ENCODE measurements at regions not wholly inside any gene's neighbourhood (a gene's known extent, or its start where the extent isn't known, plus 50 kb on each side); places are given as distances from the start of the nearest gene placed in this dataset.

DNA sequence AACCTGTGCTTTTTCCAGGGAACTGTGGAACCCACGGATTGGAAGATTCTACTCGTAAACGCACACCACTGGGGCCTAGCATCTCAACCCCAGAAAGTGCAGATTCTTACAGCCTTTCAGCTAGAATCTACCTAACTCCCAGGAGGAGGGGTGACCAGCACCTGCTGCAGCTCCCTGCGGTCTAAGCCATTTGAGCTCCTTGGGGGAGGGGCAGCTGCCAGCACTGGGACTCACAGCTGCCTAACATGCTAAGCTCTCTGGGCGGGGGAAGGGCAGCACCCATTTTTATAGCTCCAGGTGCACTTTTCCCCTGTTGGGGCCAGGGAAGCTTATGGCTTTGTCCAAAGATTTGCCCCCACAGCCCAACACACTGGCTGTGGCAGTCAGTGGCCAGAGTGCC is 595.7 kb upstream of the EPHA5 start:
- DNase-seq: no peak
- H3K4me3 ChIP-seq: no peak overlapping the region
- peaks cover 0 to 18% (median 9%) of the 10 kb centered on the region in 4 donors for H3K9me3 ChIP-seq
- no peaks in the 10 kb centered on the region for H3K4me1 ChIP-seq
- intact Hi-C loops (cut with DNase I; ENCODE audit: low total_unique reads): no loop called here
- H3K36me3 ChIP-seq: no peaks in the 10 kb centered on the region
- H3K27ac ChIP-seq: no peak overlapping the region
- no peaks in the 10 kb centered on the region for H3K27me3 ChIP-seq
- 40 to 88% (median 82%) methylated on average over 3 to 5 of the region's 5 CpGs for WGBS, 5 donors
- TF ChIP-seq EP300 (IDR thresholded peaks at IDR 0.05) (no peak), POLR2AphosphoS5 (IDR thresholded peaks at IDR 0.05) (no peak), POLR2A (IDR thresholded peaks at IDR 0.05) (no peak)
- TF ChIP-seq, protein P1, sequence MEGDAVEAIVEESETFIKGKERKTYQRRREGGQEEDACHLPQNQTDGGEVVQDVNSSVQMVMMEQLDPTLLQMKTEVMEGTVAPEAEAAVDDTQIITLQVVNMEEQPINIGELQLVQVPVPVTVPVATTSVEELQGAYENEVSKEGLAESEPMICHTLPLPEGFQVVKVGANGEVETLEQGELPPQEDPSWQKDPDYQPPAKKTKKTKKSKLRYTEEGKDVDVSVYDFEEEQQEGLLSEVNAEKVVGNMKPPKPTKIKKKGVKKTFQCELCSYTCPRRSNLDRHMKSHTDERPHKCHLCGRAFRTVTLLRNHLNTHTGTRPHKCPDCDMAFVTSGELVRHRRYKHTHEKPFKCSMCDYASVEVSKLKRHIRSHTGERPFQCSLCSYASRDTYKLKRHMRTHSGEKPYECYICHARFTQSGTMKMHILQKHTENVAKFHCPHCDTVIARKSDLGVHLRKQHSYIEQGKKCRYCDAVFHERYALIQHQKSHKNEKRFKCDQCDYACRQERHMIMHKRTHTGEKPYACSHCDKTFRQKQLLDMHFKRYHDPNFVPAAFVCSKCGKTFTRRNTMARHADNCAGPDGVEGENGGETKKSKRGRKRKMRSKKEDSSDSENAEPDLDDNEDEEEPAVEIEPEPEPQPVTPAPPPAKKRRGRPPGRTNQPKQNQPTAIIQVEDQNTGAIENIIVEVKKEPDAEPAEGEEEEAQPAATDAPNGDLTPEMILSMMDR (IDR thresholded peaks at IDR 0.05): no peak

DNA sequence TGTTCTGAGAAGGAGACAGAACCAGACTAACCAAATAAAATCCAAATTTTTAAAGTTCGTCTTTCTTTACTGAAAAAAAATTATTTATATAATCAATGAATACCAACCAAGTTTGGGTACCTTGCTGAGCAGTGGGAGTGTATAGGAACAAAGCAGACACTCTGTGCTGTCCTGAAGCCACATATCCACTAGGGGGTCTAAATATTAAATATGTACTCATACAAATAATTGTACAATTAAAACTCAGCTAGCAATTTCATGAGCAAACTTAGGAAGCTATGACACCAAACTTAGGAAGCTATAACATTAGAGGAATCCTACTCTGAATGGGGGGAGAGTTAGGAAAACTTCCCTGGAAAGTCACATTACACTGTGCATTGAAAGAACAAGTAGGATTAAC is 582.0 kb upstream of the EPHA5 start:
- 79 to 89% (median 86%) methylated on average over 1 of the region's 1 CpG for WGBS, 5 donors
- Histone ChIP-seq H3K4me1 (no peaks in the 10 kb centered on the region), H3K27me3 (no peaks in the 10 kb centered on the region), H3K9me3 (peaks cover 0 to 2% (median 0%) of the 10 kb centered on the region in 4 donors), H3K4me3 (no peak overlapping the region), H3K36me3 (no peaks in the 10 kb centered on the region), H3K27ac (no peak overlapping the region)
- TF ChIP-seq POLR2AphosphoS5 (IDR thresholded peaks at IDR 0.05) (no peak), POLR2A (IDR thresholded peaks at IDR 0.05) (no peak), EP300 (IDR thresholded peaks at IDR 0.05) (no peak)
- TF ChIP-seq, protein P1 (IDR thresholded peaks at IDR 0.05): no peak
- intact Hi-C loops (cut with DNase I; ENCODE audit: low total_unique reads): no loop called here
- no peak for DNase-seq

DNA sequence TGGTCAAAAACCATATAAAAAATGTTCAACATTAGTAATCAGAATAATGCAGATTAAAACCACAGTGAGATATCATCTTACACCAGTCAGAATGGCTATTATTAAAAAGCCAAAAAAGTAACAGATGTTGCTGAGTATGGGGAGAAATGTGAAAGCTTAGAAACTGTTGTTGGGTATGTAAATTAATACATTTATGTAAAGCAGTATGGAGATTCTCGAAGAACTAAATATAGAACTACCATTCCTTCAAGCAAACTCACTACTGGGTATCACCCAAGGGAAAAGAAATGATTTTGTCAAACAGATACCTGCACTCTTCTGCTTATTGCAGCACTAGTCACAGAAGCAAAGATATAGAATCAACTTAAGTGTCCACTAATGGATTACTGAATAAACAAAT is 576.4 kb upstream of the EPHA5 start:
- intact Hi-C loops (cut with DNase I; ENCODE audit: low total_unique reads): no loop called here
- H3K27me3 ChIP-seq: no peaks in the 10 kb centered on the region
- no peaks in the 10 kb centered on the region for H3K4me1 ChIP-seq
- no peak overlapping the region for H3K27ac ChIP-seq
- no peak overlapping the region for H3K4me3 ChIP-seq
- DNase-seq: no peak
- TF ChIP-seq POLR2A (IDR thresholded peaks at IDR 0.05): no peak
- TF ChIP-seq EP300 (IDR thresholded peaks at IDR 0.05): no peak
- TF ChIP-seq, protein P1 (IDR thresholded peaks at IDR 0.05): no peak
- no peak for TF ChIP-seq POLR2AphosphoS5 (IDR thresholded peaks at IDR 0.05)
- H3K9me3 ChIP-seq: peaks cover 0 to 13% (median 0%) of the 10 kb centered on the region in 4 donors
- H3K36me3 ChIP-seq: no peaks in the 10 kb centered on the region
- WGBS, 5 donors: 0 to 16% (median 0%) methylated on average over 1 of the region's 1 CpG

DNA sequence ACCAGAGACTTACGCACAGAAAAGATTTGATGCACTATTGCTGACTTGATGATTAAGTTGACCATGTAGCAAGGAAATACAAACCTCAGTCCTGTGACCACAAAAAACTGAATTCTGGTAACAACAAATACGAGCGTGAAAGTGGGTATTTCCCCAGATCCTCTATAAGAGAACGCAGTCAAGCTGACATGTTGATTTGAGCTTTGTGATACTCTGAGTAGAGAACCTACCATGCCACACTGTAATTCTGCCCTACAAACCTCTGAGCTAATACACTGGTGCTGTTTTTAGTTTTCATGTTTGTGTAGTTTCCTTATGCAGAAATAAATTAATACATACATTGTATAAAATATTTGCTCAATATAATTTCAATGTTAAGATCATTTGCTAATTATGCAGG is 565.6 kb upstream of the EPHA5 start:
- Histone ChIP-seq H3K36me3 (no peaks in the 10 kb centered on the region), H3K4me3 (no peak overlapping the region), H3K9me3 (no peaks in the 10 kb centered on the region), H3K27ac (no peak overlapping the region), H3K27me3 (no peaks in the 10 kb centered on the region), H3K4me1 (no peaks in the 10 kb centered on the region)
- TF ChIP-seq POLR2AphosphoS5 (IDR thresholded peaks at IDR 0.05): no peak
- TF ChIP-seq, protein P1 (IDR thresholded peaks at IDR 0.05): no peak
- 75 to 94% (median 87%) methylated on average over 4 of the region's 4 CpGs for WGBS, 5 donors
- intact Hi-C loops (cut with DNase I; ENCODE audit: low total_unique reads): no loop called here
- no peak for DNase-seq
